CD4-positive, alpha-beta memory T cell (primary cell): ENCODE measurements at regions not wholly inside any gene's neighbourhood (a gene's known extent, or its start where the extent isn't known, plus 50 kb on each side); places are given as distances from the start of the nearest gene placed in this dataset.
A peak's percentile ranks its signal among the peaks of the same experiment; 100 is the strongest.
"Not testable (repeated sequence)": the region's sequence is repeated elsewhere in the genome, so short reads cannot be mapped to it uniquely, and the experiment has no call there.

Source experiments
- CTCF ChIA-PET: fragments of 350-600 bp; sonication (Branson Sonifier 250); formaldehyde crosslinking; loops from one replicate; lab custom pipeline; 2021; ENCODE audit warnings: inconsistent platforms; ENCODE audit not compliant: partially characterized antibody; lab: Charles Lee
- POLR2A ChIA-PET: fragments of 350-600 bp; sonication (Branson Sonifier 250); formaldehyde crosslinking; loops from one replicate; lab custom pipeline; 2021; ENCODE audit not compliant: partially characterized antibody; lab: Charles Lee
- DNase-seq, 5 donors: peaks; one replicate each; pipeline versions ENCODE4 v3.0.0 to v3.0.0-alpha.2; 2020 to 2022; ENCODE audit warnings: mixed read lengths in 1 of 5
- H3K27ac ChIP-seq: one replicate; pipeline ENCODE4 v1.7.0; 2013; ENCODE audit warnings: low read depth, low read length
- H3K27me3 ChIP-seq: 2 replicates; pipeline ENCODE4 v1.7.0; 2013; ENCODE audit warnings: mild to moderate bottlenecking, low read length, moderate library complexity; ENCODE audit not compliant: insufficient read depth
- H3K36me3 ChIP-seq: 2 replicates; pipeline ENCODE4 v1.7.0; 2013; ENCODE audit warnings: mild to moderate bottlenecking, low read length, moderate library complexity; ENCODE audit not compliant: insufficient read depth
- H3K4me1 ChIP-seq: 2 replicates; pipeline ENCODE4 v1.7.0; 2013; ENCODE audit warnings: mild to moderate bottlenecking, low read length, moderate library complexity; ENCODE audit not compliant: insufficient read depth
- H3K4me3 ChIP-seq, 2 donors: one replicate each; pipeline ENCODE4 v1.7.0; 2013; ENCODE audit warnings: low read length in 2 of 2, mild to moderate bottlenecking in 1 of 2
- H3K9me3 ChIP-seq, 2 donors: one replicate each; pipeline ENCODE4 v1.7.0; 2013; ENCODE audit warnings: low read length in 2 of 2, control low read depth in 1 of 2; ENCODE audit not compliant: control insufficient read depth in 1 of 2
- H3K27ac Mint-ChIP-seq, 7 donors: one replicate each; pipeline ENCODE4 v1.8.0; 2020 to 2021; ENCODE audit warnings: mixed read lengths in 7 of 7, mild to moderate bottlenecking in 6 of 7, inconsistent platforms in 3 of 7, moderate library complexity in 3 of 7
- H3K27me3 Mint-ChIP-seq, 2 donors: one replicate each; pipeline ENCODE4 v1.8.0; 2020 to 2021; ENCODE audit warnings: mixed read lengths in 2 of 2
- H3K36me3 Mint-ChIP-seq, 2 donors: one replicate each; pipeline ENCODE4 v1.8.0; 2020 to 2021; ENCODE audit warnings: mixed read lengths in 2 of 2, inconsistent platforms in 1 of 2, mild to moderate bottlenecking in 1 of 2
- H3K4me1 Mint-ChIP-seq, 4 donors: one replicate each; pipeline ENCODE4 v1.8.0; 2020 to 2021; ENCODE audit warnings: mixed read lengths in 4 of 4, mild to moderate bottlenecking in 1 of 4
- H3K4me3 Mint-ChIP-seq, 8 donors: one replicate each; pipeline ENCODE4 v1.8.0; 2020 to 2021; ENCODE audit warnings: mixed read lengths in 8 of 8, mild to moderate bottlenecking in 7 of 8, moderate library complexity in 6 of 8, inconsistent platforms in 3 of 8
- H3K9me3 Mint-ChIP-seq, 8 donors: one replicate each; pipeline ENCODE4 v1.8.0; 2020 to 2021; ENCODE audit warnings: mixed read lengths in 8 of 8, mild to moderate bottlenecking in 5 of 8, inconsistent platforms in 3 of 8, moderate library complexity in 1 of 8
- intact Hi-C: fragments of 100-400 bp; cut with micrococcal nuclease; formaldehyde crosslinking; loops from one replicate; pipeline ENCODE4 v1.15.1; 2023

- H3K27ac Mint-ChIP-seq, H3K4me1 ChIP-seq, H3K4me3 Mint-ChIP-seq, H3K9me3 Mint-ChIP-seq, H3K4me3 ChIP-seq, H3K36me3 Mint-ChIP-seq, H3K4me1 Mint-ChIP-seq, H3K27me3 ChIP-seq, H3K27ac ChIP-seq, CTCF ChIA-PET, H3K9me3 ChIP-seq, intact Hi-C loops, H3K36me3 ChIP-seq, POLR2A ChIA-PET, H3K27me3 Mint-ChIP-seq: not testable (repeated sequence)
- DNase-seq: peak in 1 of 5 donors; percentile 19
Measured at GRCh38 chrX:41974677-41975076, 51.3 kb upstream of the CASK start.

GRCh38 chrX:41973208-41973607 lies 49.9 kb upstream of the CASK start:
- Histone ChIP-seq H3K9me3 (no peaks in the 10 kb centered on the region), H3K36me3 (no peaks in the 10 kb centered on the region), H3K27ac (no peak overlapping the region), H3K4me1 (no peaks in the 10 kb centered on the region), H3K4me3 (no peak overlapping the region), H3K27me3 (no peaks in the 10 kb centered on the region)
- Mint-ChIP-seq H3K27ac (no peak overlapping the region), H3K4me1 (no peaks in the 10 kb centered on the region), H3K27me3 (peaks cover 0 to 3% of the 10 kb centered on the region in 2 donors), H3K4me3 (no peak overlapping the region), H3K9me3 (peaks cover 0 to 2% (median 0%) of the 10 kb centered on the region in 8 donors), H3K36me3 (no peaks in the 10 kb centered on the region)
- no peak for DNase-seq
- CTCF ChIA-PET: no interaction called here
- intact Hi-C loops: no loop called here
- POLR2A ChIA-PET: no interaction called here
